Omental fat pad (tissue), 1 donor: ENCODE measurements at regions not wholly inside any gene's neighbourhood (a gene's known extent, or its start where the extent isn't known, plus 50 kb on each side); places are given as distances from the start of the nearest gene placed in this dataset. TPM values are rescaled to one million over a fixed set of nuclear protein-coding genes. Genes with fewer than 3 reads are reported as not detected.

ENCODE experiments used
- small RNA-seq: library from RNA; depleted of rRNA; stranded (forward); fragments of <200 nt; gene quantifications from one replicate; pipeline ENCODE3, GENCODE V24; 2016

Small RNA genes lying in the stretch of these regions (small RNA-seq; reads per million reads assigned to genes)
- gene AL353626.2 (not detected), gene MIR1299 (not detected)
